SK-N-SH (cell line): ENCODE measurements at regions not wholly inside any gene's neighbourhood (a gene's known extent, or its start where the extent isn't known, plus 50 kb on each side); places are given as distances from the start of the nearest gene placed in this dataset.

ENCODE experiments used
- CTCF ChIA-PET: fragments of 300-600, 350-600 bp; formaldehyde crosslinking; extraction: SDS; loops from one replicate; lab custom pipeline; 2021; lab: Yijun Ruan, JAX
- POLR2A ChIA-PET: fragments of 350-600 bp; sonication (Branson Sonifier 250); formaldehyde crosslinking; extraction: SDS; loops from one replicate; lab custom pipeline; 2020; ENCODE audit warnings: antibody characterized with exemption, inconsistent platforms; lab: Yijun Ruan, JAX
- DNase-seq: peaks from one replicate; pipeline ENCODE4 v3.0.0; 2012
- H2AFZ ChIP-seq: fragments of 200-600 bp; sonication (generic); 2 replicates; pipeline ENCODE4 v1.8.1; 2016; ENCODE audit warnings: antibody characterized with exemption, mild to moderate bottlenecking, low read depth
- H3F3A ChIP-seq: fragments of 200-600 bp; sonication (generic); replicated peaks from 2 replicates; pipeline ENCODE3; 2016; ENCODE audit warnings: antibody characterized with exemption, mild to moderate bottlenecking; ENCODE audit not compliant: insufficient read depth
- H3K27ac ChIP-seq, 2 experiments: fragments of 200-500 bp in 1 of 2; fragments of 200-600 bp in 1 of 2; sonication (Bioruptor generic) in 1 of 2; sonication (generic), shearing (Covaris generic) in 1 of 2; 2 replicates each; pipeline versions ENCODE4 v1.5.1 to v1.6.1; 2014 to 2016; ENCODE audit warnings: low read depth in 2 of 2, inconsistent platforms in 1 of 2, low read length in 1 of 2, mild to moderate bottlenecking in 1 of 2, mixed read lengths in 1 of 2
- H3K27me3 ChIP-seq: fragments of 200-600 bp; sonication (generic), shearing (Covaris generic); 2 replicates; pipeline ENCODE4 v1.6.1; 2016; ENCODE audit warnings: mixed run types; ENCODE audit not compliant: insufficient read depth
- H3K36me3 ChIP-seq, 2 experiments: fragments of 200-500 bp in 1 of 2; fragments of 200-600 bp in 1 of 2; sonication (Bioruptor generic) in 1 of 2; sonication (generic) in 1 of 2; replicated peaks in 1 of 2; 2 replicates each; pipeline versions ENCODE3 to v1.5.1; 2014 to 2016; ENCODE audit warnings: low read length in 1 of 2, mild to moderate bottlenecking in 1 of 2; ENCODE audit not compliant: insufficient read depth in 2 of 2, control insufficient read depth in 1 of 2
- H3K4me1 ChIP-seq, 2 experiments: fragments of 200-500 bp in 1 of 2; fragments of 200-600 bp in 1 of 2; sonication (Bioruptor generic) in 1 of 2; sonication (generic), shearing (Covaris generic) in 1 of 2; 2 replicates each; pipeline versions ENCODE4 v1.5.1 to v1.6.1; 2014 to 2016; ENCODE audit warnings: low read depth in 1 of 2, low read length in 1 of 2, mixed run types in 1 of 2; ENCODE audit not compliant: insufficient read depth in 2 of 2, control insufficient read depth in 1 of 2
- H3K4me2 ChIP-seq: fragments of 200-600 bp; sonication (generic), shearing (Covaris generic); 2 replicates; pipeline ENCODE4 v1.6.1; 2017; ENCODE audit warnings: mixed run types
- H3K4me3 ChIP-seq, 2 experiments: fragments of 200-500 bp in 1 of 2; fragments of 200-600 bp in 1 of 2; sonication (Bioruptor generic) in 1 of 2; sonication (generic), shearing (Covaris generic) in 1 of 2; 2 replicates each; pipeline versions ENCODE4 v1.5.1 to v1.8.1; 2014 to 2016; ENCODE audit warnings: low read depth in 2 of 2, inconsistent platforms in 1 of 2, low read length in 1 of 2, mild to moderate bottlenecking in 1 of 2, mixed read lengths in 1 of 2, moderate library complexity in 1 of 2
- H3K79me2 ChIP-seq: fragments of 200-600 bp; sonication (generic); 2 replicates; pipeline ENCODE4 v1.8.1; 2017; ENCODE audit warnings: mild to moderate bottlenecking; ENCODE audit not compliant: insufficient read depth
- H3K9ac ChIP-seq: fragments of 200-600 bp; sonication (generic); 2 replicates; pipeline ENCODE4 v1.6.1; 2017; ENCODE audit warnings: mixed run types
- H3K9me2 ChIP-seq: fragments of 200-600 bp; sonication (generic); 2 replicates; pipeline ENCODE4 v1.6.1; 2017; ENCODE audit warnings: mixed run types
- H3K9me3 ChIP-seq: fragments of 200-600 bp; sonication (generic); 2 replicates; pipeline ENCODE4 v1.6.1; 2017; ENCODE audit warnings: mixed run types, mild to moderate bottlenecking, moderate library complexity
- H4K20me1 ChIP-seq: fragments of 200-600 bp; sonication (generic); 2 replicates; pipeline ENCODE4 v1.6.1; 2017; ENCODE audit warnings: mild to moderate bottlenecking, mixed run types; ENCODE audit not compliant: insufficient read depth
- CHD2 ChIP-seq: fragments of 150-350 bp; IDR thresholded peaks from 2 replicates; pipeline ENCODE4 v1.6.1; 2018; ENCODE audit warnings: low read length; ENCODE audit not compliant: partially characterized antibody
- ELF1 ChIP-seq: IDR thresholded peaks from 2 replicates; pipeline ENCODE4 v1.4.0; 2012
- FOSL2 ChIP-seq: IDR thresholded peaks from 2 replicates; pipeline ENCODE4 v1.4.0; 2012; ENCODE audit warnings: low read depth, mild to moderate bottlenecking, moderate library complexity, borderline replicate concordance
- GABPA ChIP-seq: IDR thresholded peaks from 2 replicates; pipeline ENCODE4 v1.4.0; 2012; ENCODE audit warnings: low read depth, mild to moderate bottlenecking
- JUND ChIP-seq: IDR thresholded peaks from 2 replicates; pipeline ENCODE4 v1.4.0; 2012
- MEF2A ChIP-seq: IDR thresholded peaks from 2 replicates; pipeline ENCODE4 v1.4.0; 2012; ENCODE audit warnings: low read depth, borderline replicate concordance
- NFIC ChIP-seq: IDR thresholded peaks from 2 replicates; pipeline ENCODE4 v1.4.0; 2012; ENCODE audit warnings: borderline replicate concordance
- POLR2AphosphoS5 ChIP-seq: IDR thresholded peaks from 2 replicates; pipeline ENCODE4 v1.6.1; 2012; ENCODE audit warnings: low read depth, low read length
- RFX5 ChIP-seq: IDR thresholded peaks from 2 replicates; pipeline ENCODE4 v1.6.1; 2012; ENCODE audit warnings: mild to moderate bottlenecking, improper control_type of control experiment, low read length
- RXRA ChIP-seq: IDR thresholded peaks from 2 replicates; pipeline ENCODE4 v1.4.0; 2012; ENCODE audit warnings: low read depth, mild to moderate bottlenecking, borderline replicate concordance
- TCF12 ChIP-seq: IDR thresholded peaks from 2 replicates; pipeline ENCODE4 v1.4.0; 2012
- TEAD4 ChIP-seq: IDR thresholded peaks from 2 replicates; pipeline ENCODE4 v1.4.0; 2012; ENCODE audit warnings: mild to moderate bottlenecking, borderline replicate concordance; ENCODE audit not compliant: insufficient read depth
- YY1 ChIP-seq: IDR thresholded peaks from 2 replicates; pipeline ENCODE4 v1.4.0; 2012; ENCODE audit warnings: low read depth, mild to moderate bottlenecking
- WGBS: methylation state at CpG from one replicate; pipeline ENCODE4 v1.1.6; 2017; ENCODE audit warnings: low lambda C conversion rate; 5-methylcytosine and 5-hydroxymethylcytosine counted together
- TF ChIP-seq, protein P1 (sequence below): fragments of 150-350 bp; IDR thresholded peaks from 2 replicates; pipeline ENCODE4 v1.6.1; 2017; ENCODE audit warnings: antibody characterized with exemption, low read length, low read depth, borderline replicate concordance
- TF ChIP-seq, protein P2 (sequence below): IDR thresholded peaks from 2 replicates; pipeline ENCODE4 v1.4.0; 2012; ENCODE audit warnings: low read depth, borderline replicate concordance
- TF ChIP-seq, protein P3 (sequence below): IDR thresholded peaks from 2 replicates; pipeline ENCODE4 v1.4.0; 2012; ENCODE audit warnings: low read depth
- TF ChIP-seq, protein P4 (sequence below): IDR thresholded peaks from 2 replicates; pipeline ENCODE4 v1.6.1; 2012; ENCODE audit warnings: mild to moderate bottlenecking, low read depth, low read length, moderate library complexity
- TF ChIP-seq, protein P5 (sequence below): fragments of 150-350 bp; IDR thresholded peaks from 2 replicates; pipeline ENCODE4 v1.6.1; 2016; ENCODE audit warnings: mild to moderate bottlenecking, low read depth, low read length
- TF ChIP-seq, protein P6 (sequence below): fragments of 200-600 bp; sonication (generic); IDR thresholded peaks from 2 replicates; pipeline ENCODE4 v1.6.1; 2017; ENCODE audit warnings: antibody characterized with exemption, mild to moderate bottlenecking, moderate library complexity

DNA sequence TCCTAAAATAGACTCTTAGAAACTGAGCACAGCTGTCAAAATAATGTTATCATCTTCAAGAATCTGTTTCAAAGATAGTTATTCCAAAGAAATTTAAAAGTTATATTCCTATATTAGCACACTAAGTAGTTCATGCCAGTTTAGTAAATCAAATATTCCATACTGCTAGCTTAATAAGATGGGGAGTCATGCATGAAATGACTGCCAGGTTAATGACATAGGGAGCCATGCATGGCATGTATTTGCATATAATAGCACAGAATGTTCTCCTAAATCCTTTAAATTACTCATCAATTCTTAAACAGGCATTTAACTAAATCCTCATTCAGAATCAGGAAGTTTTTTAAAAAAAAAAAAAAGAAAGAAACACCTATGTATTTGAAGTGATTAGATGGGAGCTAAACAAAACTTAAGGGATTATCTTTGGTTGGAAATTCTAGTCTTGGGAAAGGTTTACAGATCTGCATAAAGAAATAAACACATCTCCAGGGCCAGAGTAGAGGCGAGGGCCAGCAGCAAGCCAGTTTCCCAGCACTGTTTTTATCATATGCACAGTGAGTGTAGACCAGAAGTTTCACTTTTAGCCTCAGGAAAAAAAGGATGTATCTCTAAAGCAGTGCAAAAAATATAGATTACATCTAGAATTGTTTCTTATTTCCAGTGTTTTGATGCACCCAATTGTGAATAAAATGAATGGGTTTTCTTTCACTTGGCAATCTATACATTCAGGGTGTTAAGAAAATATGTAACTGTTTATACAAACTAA, 366.4 kb upstream of the AGTR1 start (continued):
- TF ChIP-seq, protein P1, sequence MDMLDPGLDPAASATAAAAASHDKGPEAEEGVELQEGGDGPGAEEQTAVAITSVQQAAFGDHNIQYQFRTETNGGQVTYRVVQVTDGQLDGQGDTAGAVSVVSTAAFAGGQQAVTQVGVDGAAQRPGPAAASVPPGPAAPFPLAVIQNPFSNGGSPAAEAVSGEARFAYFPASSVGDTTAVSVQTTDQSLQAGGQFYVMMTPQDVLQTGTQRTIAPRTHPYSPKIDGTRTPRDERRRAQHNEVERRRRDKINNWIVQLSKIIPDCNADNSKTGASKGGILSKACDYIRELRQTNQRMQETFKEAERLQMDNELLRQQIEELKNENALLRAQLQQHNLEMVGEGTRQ, result no peak
- TF ChIP-seq, protein P2, sequence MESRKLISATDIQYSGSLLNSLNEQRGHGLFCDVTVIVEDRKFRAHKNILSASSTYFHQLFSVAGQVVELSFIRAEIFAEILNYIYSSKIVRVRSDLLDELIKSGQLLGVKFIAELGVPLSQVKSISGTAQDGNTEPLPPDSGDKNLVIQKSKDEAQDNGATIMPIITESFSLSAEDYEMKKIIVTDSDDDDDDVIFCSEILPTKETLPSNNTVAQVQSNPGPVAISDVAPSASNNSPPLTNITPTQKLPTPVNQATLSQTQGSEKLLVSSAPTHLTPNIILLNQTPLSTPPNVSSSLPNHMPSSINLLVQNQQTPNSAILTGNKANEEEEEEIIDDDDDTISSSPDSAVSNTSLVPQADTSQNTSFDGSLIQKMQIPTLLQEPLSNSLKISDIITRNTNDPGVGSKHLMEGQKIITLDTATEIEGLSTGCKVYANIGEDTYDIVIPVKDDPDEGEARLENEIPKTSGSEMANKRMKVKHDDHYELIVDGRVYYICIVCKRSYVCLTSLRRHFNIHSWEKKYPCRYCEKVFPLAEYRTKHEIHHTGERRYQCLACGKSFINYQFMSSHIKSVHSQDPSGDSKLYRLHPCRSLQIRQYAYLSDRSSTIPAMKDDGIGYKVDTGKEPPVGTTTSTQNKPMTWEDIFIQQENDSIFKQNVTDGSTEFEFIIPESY, result no peak
- TF ChIP-seq GABPA, result no peak
- no peak for TF ChIP-seq ELF1
- no peak for TF ChIP-seq RFX5

DNA sequence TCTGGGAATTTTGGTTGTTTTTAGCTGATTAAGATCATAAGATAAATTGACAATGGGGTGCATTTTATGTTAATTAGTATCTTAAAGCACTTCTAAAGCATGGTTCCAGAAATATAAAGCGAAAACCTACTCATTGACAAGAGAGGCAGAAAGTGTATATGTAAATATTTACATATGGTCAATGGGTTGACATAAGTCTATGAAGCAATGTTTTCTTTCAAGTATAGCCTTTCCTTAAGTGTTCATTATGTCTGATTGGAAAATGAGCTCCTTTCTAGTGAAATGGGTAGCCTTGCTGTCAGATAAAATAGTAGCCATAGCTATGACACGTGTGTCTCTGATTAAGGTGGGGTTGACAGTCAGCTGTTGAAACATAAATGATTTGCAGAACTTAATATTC, 365.2 kb upstream of the AGTR1 start:
- H3K4me1 ChIP-seq, result peaks cover 0 to 8% of the 10 kb centered on the region in 2 experiments; a peak in 2 of 4 replicates
- ChIA-PET CTCF (interaction anchor here (0.7 kb wide), 1 partner anchor 609 kb away, joined by 4 read pairs; no protein-coding TSS in a partner anchor), POLR2A (no interaction called here)
- no peak overlapping the region for H3K9ac ChIP-seq
- H3K27me3 ChIP-seq, result no peaks in the 10 kb centered on the region
- H3K9me3 ChIP-seq, result no peaks in the 10 kb centered on the region
- H4K20me1 ChIP-seq, result no peaks in the 10 kb centered on the region
- H3K27ac ChIP-seq, result no peak overlapping the region
- no peak overlapping the region for H3K4me2 ChIP-seq
- no peaks in the 10 kb centered on the region for H3F3A ChIP-seq
- H3K4me3 ChIP-seq, result no peak overlapping the region
- no peaks in the 10 kb centered on the region for H3K79me2 ChIP-seq
- WGBS, result 80% methylated on average over 2 of the region's 2 CpGs
- no peak for DNase-seq
- no peak overlapping the region for H2AFZ ChIP-seq
- no peaks in the 10 kb centered on the region for H3K36me3 ChIP-seq
- no peaks in the 10 kb centered on the region for H3K9me2 ChIP-seq
- TF ChIP-seq MEF2A (no peak), JUND (no peak), POLR2AphosphoS5 (no peak), ELF1 (no peak), TEAD4 (no peak), RXRA (no peak), TCF12 (no peak), NFIC (no peak), FOSL2 (no peak), CHD2 (no peak), YY1 (no peak)
- TF ChIP-seq, protein P3, sequence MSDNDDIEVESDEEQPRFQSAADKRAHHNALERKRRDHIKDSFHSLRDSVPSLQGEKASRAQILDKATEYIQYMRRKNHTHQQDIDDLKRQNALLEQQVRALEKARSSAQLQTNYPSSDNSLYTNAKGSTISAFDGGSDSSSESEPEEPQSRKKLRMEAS, result no peak
- TF ChIP-seq, protein P4, sequence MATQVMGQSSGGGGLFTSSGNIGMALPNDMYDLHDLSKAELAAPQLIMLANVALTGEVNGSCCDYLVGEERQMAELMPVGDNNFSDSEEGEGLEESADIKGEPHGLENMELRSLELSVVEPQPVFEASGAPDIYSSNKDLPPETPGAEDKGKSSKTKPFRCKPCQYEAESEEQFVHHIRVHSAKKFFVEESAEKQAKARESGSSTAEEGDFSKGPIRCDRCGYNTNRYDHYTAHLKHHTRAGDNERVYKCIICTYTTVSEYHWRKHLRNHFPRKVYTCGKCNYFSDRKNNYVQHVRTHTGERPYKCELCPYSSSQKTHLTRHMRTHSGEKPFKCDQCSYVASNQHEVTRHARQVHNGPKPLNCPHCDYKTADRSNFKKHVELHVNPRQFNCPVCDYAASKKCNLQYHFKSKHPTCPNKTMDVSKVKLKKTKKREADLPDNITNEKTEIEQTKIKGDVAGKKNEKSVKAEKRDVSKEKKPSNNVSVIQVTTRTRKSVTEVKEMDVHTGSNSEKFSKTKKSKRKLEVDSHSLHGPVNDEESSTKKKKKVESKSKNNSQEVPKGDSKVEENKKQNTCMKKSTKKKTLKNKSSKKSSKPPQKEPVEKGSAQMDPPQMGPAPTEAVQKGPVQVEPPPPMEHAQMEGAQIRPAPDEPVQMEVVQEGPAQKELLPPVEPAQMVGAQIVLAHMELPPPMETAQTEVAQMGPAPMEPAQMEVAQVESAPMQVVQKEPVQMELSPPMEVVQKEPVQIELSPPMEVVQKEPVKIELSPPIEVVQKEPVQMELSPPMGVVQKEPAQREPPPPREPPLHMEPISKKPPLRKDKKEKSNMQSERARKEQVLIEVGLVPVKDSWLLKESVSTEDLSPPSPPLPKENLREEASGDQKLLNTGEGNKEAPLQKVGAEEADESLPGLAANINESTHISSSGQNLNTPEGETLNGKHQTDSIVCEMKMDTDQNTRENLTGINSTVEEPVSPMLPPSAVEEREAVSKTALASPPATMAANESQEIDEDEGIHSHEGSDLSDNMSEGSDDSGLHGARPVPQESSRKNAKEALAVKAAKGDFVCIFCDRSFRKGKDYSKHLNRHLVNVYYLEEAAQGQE, result no peak
- TF ChIP-seq, protein P2, result no peak
- TF ChIP-seq, protein P5, sequence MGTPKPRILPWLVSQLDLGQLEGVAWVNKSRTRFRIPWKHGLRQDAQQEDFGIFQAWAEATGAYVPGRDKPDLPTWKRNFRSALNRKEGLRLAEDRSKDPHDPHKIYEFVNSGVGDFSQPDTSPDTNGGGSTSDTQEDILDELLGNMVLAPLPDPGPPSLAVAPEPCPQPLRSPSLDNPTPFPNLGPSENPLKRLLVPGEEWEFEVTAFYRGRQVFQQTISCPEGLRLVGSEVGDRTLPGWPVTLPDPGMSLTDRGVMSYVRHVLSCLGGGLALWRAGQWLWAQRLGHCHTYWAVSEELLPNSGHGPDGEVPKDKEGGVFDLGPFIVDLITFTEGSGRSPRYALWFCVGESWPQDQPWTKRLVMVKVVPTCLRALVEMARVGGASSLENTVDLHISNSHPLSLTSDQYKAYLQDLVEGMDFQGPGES, result no peak
- TF ChIP-seq, protein P6, sequence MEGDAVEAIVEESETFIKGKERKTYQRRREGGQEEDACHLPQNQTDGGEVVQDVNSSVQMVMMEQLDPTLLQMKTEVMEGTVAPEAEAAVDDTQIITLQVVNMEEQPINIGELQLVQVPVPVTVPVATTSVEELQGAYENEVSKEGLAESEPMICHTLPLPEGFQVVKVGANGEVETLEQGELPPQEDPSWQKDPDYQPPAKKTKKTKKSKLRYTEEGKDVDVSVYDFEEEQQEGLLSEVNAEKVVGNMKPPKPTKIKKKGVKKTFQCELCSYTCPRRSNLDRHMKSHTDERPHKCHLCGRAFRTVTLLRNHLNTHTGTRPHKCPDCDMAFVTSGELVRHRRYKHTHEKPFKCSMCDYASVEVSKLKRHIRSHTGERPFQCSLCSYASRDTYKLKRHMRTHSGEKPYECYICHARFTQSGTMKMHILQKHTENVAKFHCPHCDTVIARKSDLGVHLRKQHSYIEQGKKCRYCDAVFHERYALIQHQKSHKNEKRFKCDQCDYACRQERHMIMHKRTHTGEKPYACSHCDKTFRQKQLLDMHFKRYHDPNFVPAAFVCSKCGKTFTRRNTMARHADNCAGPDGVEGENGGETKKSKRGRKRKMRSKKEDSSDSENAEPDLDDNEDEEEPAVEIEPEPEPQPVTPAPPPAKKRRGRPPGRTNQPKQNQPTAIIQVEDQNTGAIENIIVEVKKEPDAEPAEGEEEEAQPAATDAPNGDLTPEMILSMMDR, result no peak
